ENCODE measurements at regions not wholly inside any gene's neighbourhood (a gene's known extent, or its start where the extent isn't known, plus 50 kb on each side); places are given as distances from the start of the nearest gene placed in this dataset.
A peak's percentile ranks its signal among the peaks of the same experiment; 100 is the strongest.

DNA sequence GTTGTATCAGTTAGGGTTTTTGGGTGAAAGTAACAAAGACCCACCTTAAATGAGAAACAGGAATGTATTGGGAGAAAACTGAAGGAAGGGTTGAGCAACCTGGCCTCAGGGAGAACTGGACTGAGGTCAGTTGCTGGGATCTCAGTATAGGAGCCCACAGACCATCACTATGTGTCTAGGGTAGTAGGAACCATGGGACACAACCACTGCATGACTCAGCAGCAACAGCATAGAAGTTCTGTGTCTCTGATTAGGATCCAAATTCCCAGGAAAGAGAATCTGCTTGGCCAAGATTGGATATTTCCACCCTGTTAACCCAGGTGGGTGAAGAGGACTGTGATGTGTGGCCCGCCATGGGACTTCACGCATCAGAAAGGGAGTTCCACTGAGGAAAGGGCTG, 102.2 kb upstream of the RAB3GAP2 start (continued):
- TF ChIP-seq, protein P1, sequence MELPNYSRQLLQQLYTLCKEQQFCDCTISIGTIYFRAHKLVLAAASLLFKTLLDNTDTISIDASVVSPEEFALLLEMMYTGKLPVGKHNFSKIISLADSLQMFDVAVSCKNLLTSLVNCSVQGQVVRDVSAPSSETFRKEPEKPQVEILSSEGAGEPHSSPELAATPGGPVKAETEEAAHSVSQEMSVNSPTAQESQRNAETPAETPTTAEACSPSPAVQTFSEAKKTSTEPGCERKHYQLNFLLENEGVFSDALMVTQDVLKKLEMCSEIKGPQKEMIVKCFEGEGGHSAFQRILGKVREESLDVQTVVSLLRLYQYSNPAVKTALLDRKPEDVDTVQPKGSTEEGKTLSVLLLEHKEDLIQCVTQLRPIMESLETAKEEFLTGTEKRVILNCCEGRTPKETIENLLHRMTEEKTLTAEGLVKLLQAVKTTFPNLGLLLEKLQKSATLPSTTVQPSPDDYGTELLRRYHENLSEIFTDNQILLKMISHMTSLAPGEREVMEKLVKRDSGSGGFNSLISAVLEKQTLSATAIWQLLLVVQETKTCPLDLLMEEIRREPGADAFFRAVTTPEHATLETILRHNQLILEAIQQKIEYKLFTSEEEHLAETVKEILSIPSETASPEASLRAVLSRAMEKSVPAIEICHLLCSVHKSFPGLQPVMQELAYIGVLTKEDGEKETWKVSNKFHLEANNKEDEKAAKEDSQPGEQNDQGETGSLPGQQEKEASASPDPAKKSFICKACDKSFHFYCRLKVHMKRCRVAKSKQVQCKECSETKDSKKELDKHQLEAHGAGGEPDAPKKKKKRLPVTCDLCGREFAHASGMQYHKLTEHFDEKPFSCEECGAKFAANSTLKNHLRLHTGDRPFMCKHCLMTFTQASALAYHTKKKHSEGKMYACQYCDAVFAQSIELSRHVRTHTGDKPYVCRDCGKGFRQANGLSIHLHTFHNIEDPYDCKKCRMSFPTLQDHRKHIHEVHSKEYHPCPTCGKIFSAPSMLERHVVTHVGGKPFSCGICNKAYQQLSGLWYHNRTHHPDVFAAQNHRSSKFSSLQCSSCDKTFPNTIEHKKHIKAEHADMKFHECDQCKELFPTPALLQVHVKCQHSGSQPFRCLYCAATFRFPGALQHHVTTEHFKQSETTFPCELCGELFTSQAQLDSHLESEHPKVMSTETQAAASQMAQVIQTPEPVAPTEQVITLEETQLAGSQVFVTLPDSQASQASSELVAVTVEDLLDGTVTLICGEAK (IDR thresholded peaks at IDR 0.05): no peak
- TF ChIP-seq, protein P1 (CRISPR knock-in tag; IDR thresholded peaks at IDR 0.05): no peak
- TF ChIP-seq ZNF316 (IDR thresholded peaks at IDR 0.05): 0 out of 2 replicates have a peak, but pooled peaks have one; percentile 2
- peak; percentile 59; the same call in 1 of the 2 replicates for TF ChIP-seq MAFG (tag; conservative IDR thresholded peaks at IDR 0.05)
- TF ChIP-seq TAL1 (IDR thresholded peaks at IDR 0.05): 0 out of 2 replicates have a peak, but pooled peaks have one; percentile 14
- TF ChIP-seq TAF15 (IDR thresholded peaks at IDR 0.05; ENCODE audit: low read depth, low read length): no peak
- no peak for TF ChIP-seq ZNF764 (CRISPR knock-in tag; IDR thresholded peaks at IDR 0.05; ENCODE audit: low read depth)
- TF ChIP-seq RBFOX2 (IDR thresholded peaks at IDR 0.05; ENCODE audit: low read depth, low read length): no peak
- TF ChIP-seq NFE2L1 (tag; IDR thresholded peaks at IDR 0.05; ENCODE audit: borderline replicate concordance, low read depth): no peak; the same call in 1 of the 2 replicates
- TF ChIP-seq NCOR1 (IDR thresholded peaks at IDR 0.05): no peak
- TF ChIP-seq, protein P2, sequence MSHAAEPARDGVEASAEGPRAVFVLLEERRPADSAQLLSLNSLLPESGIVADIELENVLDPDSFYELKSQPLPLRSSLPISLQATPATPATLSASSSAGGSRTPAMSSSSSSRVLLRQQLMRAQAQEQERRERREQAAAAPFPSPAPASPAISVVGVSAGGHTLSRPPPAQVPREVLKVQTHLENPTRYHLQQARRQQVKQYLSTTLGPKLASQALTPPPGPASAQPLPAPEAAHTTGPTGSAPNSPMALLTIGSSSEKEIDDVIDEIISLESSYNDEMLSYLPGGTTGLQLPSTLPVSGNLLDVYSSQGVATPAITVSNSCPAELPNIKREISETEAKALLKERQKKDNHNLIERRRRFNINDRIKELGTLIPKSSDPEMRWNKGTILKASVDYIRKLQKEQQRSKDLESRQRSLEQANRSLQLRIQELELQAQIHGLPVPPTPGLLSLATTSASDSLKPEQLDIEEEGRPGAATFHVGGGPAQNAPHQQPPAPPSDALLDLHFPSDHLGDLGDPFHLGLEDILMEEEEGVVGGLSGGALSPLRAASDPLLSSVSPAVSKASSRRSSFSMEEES (CRISPR knock-in tag; IDR thresholded peaks at IDR 0.05): no peak
- no peak for TF ChIP-seq ZNF384 (IDR thresholded peaks at IDR 0.05; ENCODE audit: low read depth, low read length)
- TF ChIP-seq ERF (CRISPR knock-in tag; IDR thresholded peaks at IDR 0.05): no peak
- TF ChIP-seq, protein P3, sequence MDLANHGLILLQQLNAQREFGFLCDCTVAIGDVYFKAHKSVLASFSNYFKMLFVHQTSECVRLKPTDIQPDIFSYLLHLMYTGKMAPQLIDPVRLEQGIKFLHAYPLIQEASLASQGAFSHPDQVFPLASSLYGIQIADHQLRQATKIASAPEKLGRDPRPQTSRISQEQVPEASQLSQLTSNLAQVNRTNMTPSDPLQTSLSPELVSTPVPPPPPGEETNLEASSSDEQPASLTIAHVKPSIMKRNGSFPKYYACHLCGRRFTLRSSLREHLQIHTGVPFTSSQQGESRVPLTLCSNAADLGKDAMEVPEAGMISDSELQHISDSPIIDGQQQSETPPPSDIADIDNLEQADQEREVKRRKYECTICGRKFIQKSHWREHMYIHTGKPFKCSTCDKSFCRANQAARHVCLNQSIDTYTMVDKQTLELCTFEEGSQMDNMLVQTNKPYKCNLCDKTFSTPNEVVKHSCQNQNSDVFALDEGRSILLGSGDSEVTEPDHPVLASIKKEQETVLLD (IDR thresholded peaks at IDR 0.05): no peak
- no peak for TF ChIP-seq DACH1 (IDR thresholded peaks at IDR 0.05; ENCODE audit: partially characterized antibody)
- TF ChIP-seq MTA3 (IDR thresholded peaks at IDR 0.05; ENCODE audit: borderline replicate concordance): no peak
- peak; percentile 16; the same call in 1 of the 2 replicates for TF ChIP-seq C11orf30 (IDR thresholded peaks at IDR 0.05; ENCODE audit: low read depth)
- TF ChIP-seq NR2F6 (CRISPR knock-in tag; IDR thresholded peaks at IDR 0.05): no peak
- no peak for TF ChIP-seq ZNF239 (CRISPR knock-in tag; IDR thresholded peaks at IDR 0.05)

Measured in K562 (cell line).